HG03469 (cell line): ENCODE measurements at regions not wholly inside any gene's neighbourhood (a gene's known extent, or its start where the extent isn't known, plus 50 kb on each side); places are given as distances from the start of the nearest gene placed in this dataset.
"Not testable (repeated sequence)": the region's sequence is repeated elsewhere in the genome, so short reads cannot be mapped to it uniquely, and the experiment has no call there.

Experiments
- ATAC-seq: cut with Tn5 transposase; IDR thresholded peaks from one replicate; pipeline ENCODE4 v1.9.1; 2021; ENCODE audit warnings: mild to moderate bottlenecking, moderate library complexity, moderate number of reproducible peaks; ENCODE audit not compliant: unreplicated experiment

GRCh38 chr11:29184939-29185890 is 831.6 kb downstream of the KCNA4 start:
- no peak for ATAC-seq

- ATAC-seq, result no peak
Measured at GRCh38 chr11:29183301-29183700, 833.5 kb downstream of the KCNA4 start.

DNA sequence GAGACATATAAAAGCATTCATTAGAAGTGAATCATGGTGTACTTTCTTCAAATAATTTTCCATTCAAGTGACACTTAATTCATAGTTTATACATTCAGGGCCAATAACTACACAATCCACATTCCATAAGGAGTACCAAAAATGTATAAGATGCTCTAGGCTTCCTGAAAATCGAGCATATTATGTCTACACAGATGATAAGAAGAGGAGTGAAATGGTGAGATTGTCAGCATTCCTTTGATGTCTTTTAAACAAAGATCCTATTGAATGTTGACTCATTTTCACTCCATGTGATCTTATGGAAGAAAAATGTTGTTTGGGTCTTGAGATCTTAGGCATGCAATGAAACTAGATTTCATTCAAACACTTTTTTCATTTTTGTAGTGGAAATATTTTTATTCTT is 843.2 kb downstream of the KCNA4 start:
- ATAC-seq, result no peak

DNA sequence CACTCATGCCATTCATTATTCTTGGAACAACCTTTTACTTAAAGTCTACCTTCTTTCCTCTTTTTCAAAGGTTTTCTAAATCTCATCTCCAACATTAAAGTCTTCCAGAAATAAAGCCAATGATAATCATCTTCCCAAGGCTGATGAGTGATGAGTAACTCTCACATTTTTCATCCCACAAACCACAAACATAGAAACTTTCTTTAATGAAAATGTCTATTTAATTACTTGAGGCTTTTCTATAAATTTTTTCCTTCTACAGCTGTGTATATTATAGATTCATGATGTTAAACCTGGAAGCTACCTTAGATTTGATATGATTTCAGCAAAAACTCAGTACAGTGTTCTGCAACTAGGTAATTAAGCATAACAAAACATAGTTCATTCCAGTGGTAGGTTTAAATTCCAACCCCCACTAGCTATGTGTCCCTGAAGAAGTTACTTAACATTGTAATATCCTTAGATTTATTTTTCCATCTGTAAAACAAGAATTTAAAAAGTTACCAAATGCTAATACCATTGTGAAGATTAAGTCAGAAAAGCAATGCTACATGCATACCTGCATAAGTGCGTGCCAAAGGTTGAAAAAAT is 845.4 kb downstream of the KCNA4 start:
- no peak for ATAC-seq

GRCh38 chr11:29166306-29166705 is 850.5 kb downstream of the KCNA4 start:
- no peak for ATAC-seq

DNA sequence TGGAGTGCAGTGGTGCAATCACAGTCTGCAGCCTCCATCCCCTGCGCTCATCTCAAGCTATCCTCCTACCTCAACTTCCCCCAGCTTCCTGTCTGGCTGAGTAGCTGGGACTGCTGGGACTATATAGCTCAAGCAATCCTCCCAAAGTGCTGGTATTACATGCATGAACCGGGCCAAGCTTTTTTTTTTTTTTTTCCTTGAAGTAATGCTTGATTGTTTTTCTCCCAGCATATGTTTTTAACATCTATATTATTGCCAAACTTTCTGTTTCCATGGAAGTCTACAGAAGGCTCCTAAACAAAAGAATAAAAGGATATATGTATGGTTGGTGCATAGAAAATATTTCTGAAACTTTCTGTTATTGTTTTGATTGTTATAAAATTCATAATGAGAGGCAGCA is 853.6 kb downstream of the KCNA4 start:
- ATAC-seq, result no peak

DNA sequence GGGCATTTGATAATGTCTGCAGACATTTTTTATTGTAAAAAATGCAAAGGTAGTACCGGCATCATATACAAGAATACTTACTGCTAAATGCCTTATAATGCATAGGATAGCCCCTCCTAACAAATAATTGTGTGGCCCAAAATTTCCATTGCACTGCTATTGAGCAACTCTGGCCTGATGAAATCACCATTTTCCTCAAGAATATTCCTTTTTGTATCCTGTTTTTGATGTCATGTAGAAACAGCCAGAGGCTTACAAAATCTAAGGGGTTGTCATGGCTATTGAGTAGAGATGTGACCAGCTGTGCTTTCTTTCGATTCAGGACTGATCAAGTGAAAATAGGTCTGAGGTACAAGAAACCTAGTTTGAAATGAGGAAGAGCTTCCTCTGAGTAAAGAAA is 854.3 kb downstream of the KCNA4 start:
- ATAC-seq, result no peak

GRCh38 chr11:29161191-29161590 is 855.6 kb downstream of the KCNA4 start:
- no peak for ATAC-seq

DNA sequence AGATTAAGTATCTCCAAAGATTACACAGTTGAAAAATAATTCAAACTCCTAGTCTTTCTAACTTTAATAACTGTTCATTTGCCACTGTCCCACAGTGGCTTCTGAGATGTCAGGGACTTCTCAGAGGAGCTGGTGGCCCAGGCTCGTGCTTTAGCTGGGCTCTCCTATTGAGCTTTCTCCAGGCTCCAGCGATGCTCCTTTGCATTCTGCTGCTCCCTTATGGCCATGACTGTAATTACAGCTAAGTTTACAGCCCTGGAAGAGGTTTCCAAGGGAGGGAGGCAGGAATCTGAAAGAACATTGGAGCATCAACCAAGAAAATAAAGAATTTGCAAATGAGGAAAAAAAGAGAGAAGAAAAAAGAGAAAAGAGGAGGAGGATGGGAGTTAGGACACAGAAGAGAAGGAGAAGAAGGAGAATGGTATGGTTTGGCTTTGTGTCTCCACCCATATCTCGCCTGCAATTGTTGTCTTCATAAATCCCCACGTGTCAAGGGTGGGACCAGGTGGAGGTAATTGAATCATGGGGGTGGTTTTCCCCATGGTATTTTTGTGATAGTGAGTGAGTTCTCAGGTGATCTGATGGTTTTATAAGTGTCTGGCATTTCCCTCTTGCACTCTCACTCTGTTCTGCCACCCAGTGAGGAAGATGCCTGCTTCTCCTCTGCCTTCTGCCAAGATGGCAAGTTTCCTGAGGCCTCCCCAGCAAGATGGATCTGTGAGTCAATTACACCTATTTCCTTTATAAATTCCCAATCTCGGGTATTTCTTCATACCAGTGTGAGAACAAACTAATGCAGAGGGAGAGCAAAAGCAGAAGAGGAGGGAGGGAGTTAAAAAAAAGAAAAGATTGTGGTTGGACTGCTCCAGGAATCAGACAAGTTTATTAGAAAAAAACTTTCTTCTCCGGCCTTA is 857.0 kb downstream of the KCNA4 start:
- ATAC-seq, result peak; percentile 89

GRCh38 chr11:29153078-29153477 is 863.8 kb downstream of the KCNA4 start:
- no peak for ATAC-seq

- not testable (repeated sequence) for ATAC-seq
Measured at GRCh38 chr11:29142573-29142972, 874.3 kb downstream of the KCNA4 start.

GRCh38 chr11:29135504-29135903 is 881.3 kb downstream of the KCNA4 start:
- ATAC-seq, result no peak

DNA sequence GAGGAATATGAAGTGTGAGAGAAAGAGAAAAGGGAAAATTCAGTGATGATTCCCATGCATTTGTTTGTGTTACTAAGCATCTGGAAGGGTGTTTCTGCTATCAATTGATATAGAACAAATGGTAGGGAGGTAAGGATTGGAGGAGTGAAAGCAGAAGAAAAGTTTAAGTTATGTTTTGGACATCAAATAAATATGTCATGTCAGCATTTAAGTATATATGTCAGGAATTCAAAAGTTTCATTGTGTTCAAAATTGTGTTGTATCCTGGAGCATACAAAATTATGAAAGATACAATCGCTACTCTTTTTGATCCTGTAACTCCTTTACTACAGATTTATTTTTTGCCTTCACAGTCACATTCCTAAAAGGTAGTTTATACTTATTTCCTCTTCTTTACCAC is 885.8 kb downstream of the KCNA4 start:
- no peak for ATAC-seq

DNA sequence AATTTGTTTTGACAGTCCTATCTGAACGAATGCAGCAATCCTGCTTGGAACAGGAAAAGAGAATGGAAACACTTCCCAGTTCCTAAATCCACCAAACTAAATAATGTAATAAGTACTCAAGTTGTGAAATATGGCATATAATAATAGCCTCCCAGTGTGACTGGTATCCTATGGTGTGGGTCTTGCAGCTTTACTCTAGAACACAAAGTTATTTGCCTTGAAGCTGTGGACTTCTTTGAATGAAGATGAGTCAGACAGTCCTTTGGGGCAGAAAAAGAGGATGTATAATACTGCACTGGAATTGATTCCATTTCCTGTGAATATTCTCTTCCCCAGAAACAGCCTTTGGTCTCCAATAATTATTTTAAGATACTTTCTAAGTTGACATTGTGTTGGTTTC is 887.0 kb downstream of the KCNA4 start:
- ATAC-seq, result no peak

GRCh38 chr11:29127461-29127860 is 889.4 kb downstream of the KCNA4 start:
- ATAC-seq, result no peak

DNA sequence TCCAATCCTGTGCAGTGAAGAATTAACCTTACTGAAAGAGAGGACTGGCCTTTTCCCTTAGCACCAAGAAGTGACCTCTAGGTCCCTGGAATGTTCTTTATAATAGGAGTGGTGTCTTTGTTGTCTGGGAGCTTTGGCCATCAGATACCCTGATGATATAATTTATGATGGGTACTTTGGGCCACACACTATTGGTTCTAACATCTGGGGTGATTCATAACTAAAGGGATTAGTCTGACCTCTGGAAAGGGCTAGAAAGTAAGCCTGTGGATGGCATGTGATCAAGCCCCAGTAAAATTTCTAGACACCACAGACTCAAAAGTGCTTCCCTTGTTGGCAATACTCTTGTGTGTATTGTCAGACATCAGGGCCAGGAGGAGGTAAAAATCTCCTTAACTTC is 891.2 kb downstream of the KCNA4 start:
- ATAC-seq, result no peak

DNA sequence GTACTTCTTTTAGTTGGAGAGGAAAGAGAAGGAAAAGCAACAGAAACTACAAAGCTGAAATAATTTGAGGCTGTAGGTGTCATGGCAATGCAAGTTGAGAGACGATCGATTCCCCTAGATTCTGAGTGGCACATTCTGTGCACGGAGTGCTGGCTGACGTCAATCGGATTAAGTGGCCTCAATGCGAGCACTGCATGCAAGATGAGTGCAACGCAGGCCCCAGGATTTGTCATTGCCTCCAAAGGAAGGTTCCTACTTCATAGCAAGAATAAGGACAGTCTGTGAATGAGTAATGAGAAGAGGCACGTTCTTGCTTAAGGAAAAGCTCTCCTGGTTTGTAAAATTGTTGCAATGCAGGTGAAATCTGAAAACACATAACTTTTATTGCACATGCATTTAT is 892.4 kb downstream of the KCNA4 start:
- no peak for ATAC-seq

DNA sequence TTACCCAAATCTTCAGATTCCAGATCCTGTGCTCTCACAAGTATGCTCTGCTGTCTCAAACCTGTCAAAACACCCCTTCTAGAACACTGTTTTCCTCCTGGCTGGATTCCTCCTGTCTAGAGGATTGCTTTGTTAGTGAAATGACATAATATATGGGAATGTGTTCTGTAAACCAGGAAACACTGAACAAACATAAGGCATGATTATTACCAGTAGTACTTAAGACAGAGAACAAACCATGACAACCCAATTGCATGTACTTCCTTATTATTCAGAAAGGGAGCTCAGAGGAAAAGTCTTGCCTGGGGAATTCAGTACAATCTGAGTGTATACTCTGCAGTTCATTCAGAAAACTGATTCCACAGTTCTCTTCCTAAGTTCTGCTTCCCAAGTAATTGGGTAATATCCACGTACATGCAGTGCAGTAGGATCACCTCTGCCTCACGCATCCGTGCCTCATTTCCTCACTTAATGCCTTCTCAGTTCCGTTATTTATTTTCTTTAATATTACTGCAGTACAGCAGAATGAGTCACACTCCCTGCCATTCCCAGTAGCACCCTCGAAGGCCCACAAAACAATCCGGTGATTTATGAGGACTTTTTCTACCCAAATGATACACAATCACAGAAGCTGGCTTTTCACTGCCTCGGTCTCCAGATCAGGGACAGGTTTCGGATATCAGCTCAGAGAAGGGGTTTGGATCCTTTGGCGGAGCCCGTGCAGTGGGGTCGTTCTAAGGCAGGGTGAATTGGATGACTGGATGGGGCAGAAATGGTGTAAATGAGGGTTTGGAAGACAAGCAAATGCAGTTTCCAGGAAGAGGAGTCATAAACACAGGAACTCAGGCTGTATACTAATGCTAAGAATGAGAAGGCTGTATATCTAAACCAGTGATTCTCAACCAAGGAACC is 896.9 kb downstream of the KCNA4 start:
- ATAC-seq, result no peak

- ATAC-seq, result no peak
Measured at GRCh38 chr11:29119116-29119515, 897.7 kb downstream of the KCNA4 start.

- no peak for ATAC-seq
Measured at GRCh38 chr11:29100967-29101366, 915.9 kb downstream of the KCNA4 start.
